GM06990 (cell line): ENCODE measurements at regions not wholly inside any gene's neighbourhood (a gene's known extent, or its start where the extent isn't known, plus 50 kb on each side); places are given as distances from the start of the nearest gene placed in this dataset.

Source experiments
- DNase-seq: peaks from one replicate; pipeline ENCODE4 v3.0.0-alpha.2; 2011; ENCODE audit not compliant: insufficient read length; ENCODE audit errors: extremely low read depth
- H3K27me3 ChIP-seq: replicated peaks from 2 replicates; pipeline ENCODE4 v1.6.0; 2011; ENCODE audit warnings: low read length; ENCODE audit not compliant: control insufficient read depth, insufficient read depth
- H3K36me3 ChIP-seq: 2 replicates; pipeline ENCODE4 v1.5.1; 2011; ENCODE audit warnings: low read length; ENCODE audit not compliant: control insufficient read depth, insufficient read depth
- H3K4me3 ChIP-seq: replicated peaks from 2 replicates; pipeline ENCODE4 v1.5.1; 2011; ENCODE audit warnings: low read depth, mild to moderate bottlenecking, control low read depth, low read length
- TF ChIP-seq, protein P1 (sequence below): IDR thresholded peaks from 2 replicates; pipeline ENCODE4 v1.5.1; 2011; ENCODE audit warnings: low read length, control low read depth, mild to moderate bottlenecking, inconsistent platforms; ENCODE audit not compliant: insufficient read depth, poor library complexity, severe bottlenecking

DNA sequence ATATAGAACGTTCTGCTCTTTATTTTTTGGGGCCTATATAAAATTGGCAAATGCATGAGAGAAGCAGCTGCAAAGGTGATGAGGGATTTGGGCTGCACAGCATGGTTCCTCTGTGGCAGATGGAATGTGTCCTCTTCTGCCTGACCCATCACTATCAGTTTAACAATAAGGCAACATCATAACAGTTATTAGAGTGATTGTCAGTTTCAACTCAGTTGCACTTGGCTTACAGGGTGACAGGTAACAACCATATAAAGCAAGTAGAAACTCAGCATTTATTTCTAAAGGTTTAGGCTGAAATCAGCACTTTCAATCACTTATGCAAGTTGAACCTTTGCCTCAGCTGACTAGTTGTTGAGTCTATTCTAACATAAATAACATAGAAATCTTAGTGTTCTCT, 935.4 kb upstream of the CHORDC1 start:
- no peak for DNase-seq
- Histone ChIP-seq H3K27me3 (no peaks in the 10 kb centered on the region), H3K4me3 (no peak overlapping the region), H3K36me3 (no peaks in the 10 kb centered on the region)
- TF ChIP-seq, protein P1, sequence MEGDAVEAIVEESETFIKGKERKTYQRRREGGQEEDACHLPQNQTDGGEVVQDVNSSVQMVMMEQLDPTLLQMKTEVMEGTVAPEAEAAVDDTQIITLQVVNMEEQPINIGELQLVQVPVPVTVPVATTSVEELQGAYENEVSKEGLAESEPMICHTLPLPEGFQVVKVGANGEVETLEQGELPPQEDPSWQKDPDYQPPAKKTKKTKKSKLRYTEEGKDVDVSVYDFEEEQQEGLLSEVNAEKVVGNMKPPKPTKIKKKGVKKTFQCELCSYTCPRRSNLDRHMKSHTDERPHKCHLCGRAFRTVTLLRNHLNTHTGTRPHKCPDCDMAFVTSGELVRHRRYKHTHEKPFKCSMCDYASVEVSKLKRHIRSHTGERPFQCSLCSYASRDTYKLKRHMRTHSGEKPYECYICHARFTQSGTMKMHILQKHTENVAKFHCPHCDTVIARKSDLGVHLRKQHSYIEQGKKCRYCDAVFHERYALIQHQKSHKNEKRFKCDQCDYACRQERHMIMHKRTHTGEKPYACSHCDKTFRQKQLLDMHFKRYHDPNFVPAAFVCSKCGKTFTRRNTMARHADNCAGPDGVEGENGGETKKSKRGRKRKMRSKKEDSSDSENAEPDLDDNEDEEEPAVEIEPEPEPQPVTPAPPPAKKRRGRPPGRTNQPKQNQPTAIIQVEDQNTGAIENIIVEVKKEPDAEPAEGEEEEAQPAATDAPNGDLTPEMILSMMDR, result no peak

DNA sequence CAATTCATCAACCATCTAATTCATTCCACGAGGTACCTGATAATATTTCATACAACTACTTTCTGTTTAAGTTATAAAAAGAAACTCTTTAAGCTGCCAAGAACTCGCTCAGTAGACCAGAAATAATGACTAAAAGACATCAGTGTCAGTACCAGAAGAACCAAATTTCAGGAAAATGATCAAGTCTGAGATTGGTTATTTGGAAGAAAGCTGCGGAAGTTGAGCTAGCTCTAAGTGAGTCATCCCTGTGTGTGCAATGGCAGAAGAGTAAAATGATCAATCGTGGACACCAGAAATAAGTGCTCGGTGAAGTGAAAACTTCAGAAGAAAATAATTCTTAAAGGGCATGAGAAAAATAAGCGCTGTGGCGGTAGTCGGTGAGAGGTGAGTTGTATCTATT, 933.2 kb upstream of the CHORDC1 start:
- H3K4me3 ChIP-seq, result no peak overlapping the region
- no peaks in the 10 kb centered on the region for H3K36me3 ChIP-seq
- DNase-seq, result no peak
- TF ChIP-seq, protein P1, result no peak
- H3K27me3 ChIP-seq, result no peaks in the 10 kb centered on the region

DNA sequence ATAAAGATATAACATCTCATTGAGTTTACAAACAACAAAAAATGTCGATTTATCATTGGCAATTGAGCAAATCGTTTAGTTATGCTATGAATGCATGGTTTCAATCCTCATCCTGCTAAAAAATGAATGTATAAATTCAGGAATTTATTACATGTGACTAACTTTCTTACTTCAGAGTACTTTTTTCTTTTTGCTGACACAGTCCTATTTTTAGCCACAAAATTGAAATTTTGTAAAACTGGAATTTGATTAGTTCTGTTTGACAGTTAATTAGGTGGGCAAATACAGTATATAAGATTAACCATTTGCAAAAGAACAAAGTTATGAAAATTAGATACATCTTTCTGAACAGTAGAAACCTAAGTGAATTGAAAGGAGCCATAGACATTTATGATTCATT, 925.0 kb upstream of the CHORDC1 start:
- Histone ChIP-seq H3K36me3 (no peaks in the 10 kb centered on the region), H3K4me3 (no peak overlapping the region), H3K27me3 (no peaks in the 10 kb centered on the region)
- TF ChIP-seq, protein P1, result no peak
- DNase-seq, result no peak

- TF ChIP-seq, protein P1, result no peak
- DNase-seq, result no peak
- Histone ChIP-seq H3K27me3 (no peaks in the 10 kb centered on the region; the same call in 1 of the 2 replicates), H3K4me3 (no peak overlapping the region), H3K36me3 (no peaks in the 10 kb centered on the region)
Measured at GRCh38 chr11:91141655-91142054, 918.8 kb upstream of the CHORDC1 start.

GRCh38 chr11:91136631-91137030, 913.8 kb upstream of the CHORDC1 start:
- no peak for DNase-seq
- Histone ChIP-seq H3K27me3 (no peaks in the 10 kb centered on the region; the same call in 1 of the 2 replicates), H3K4me3 (no peak overlapping the region), H3K36me3 (no peaks in the 10 kb centered on the region)
- TF ChIP-seq, protein P1, result no peak

GRCh38 chr11:91133361-91133760, 910.5 kb upstream of the CHORDC1 start:
- no peaks in the 10 kb centered on the region; the same call in 1 of the 2 replicates for H3K27me3 ChIP-seq
- TF ChIP-seq, protein P1, result no peak
- DNase-seq, result no peak
- H3K4me3 ChIP-seq, result no peak overlapping the region
- H3K36me3 ChIP-seq, result no peaks in the 10 kb centered on the region
